Trophoblast cell (in vitro differentiated cells and primary cell): ENCODE measurements at regions not wholly inside any gene's neighbourhood (a gene's known extent, or its start where the extent isn't known, plus 50 kb on each side); places are given as distances from the start of the nearest gene placed in this dataset.
A peak's percentile ranks its signal among the peaks of the same experiment; 100 is the strongest.

Experiments used
- DNase-seq, 2 donors: peaks; one replicate each; pipeline ENCODE4 v3.0.0-alpha.2; 2016
- H2AFZ ChIP-seq: 2 replicates; pipeline ENCODE4 v1.6.1; 2013; ENCODE audit warnings: low read length, moderate library complexity, mild to moderate bottlenecking; ENCODE audit not compliant: insufficient read depth, poor library complexity
- H2AK5ac ChIP-seq: 2 replicates; pipeline ENCODE4 v1.6.1; 2013; ENCODE audit warnings: mild to moderate bottlenecking, low read length
- H2BK120ac ChIP-seq: 2 replicates; pipeline ENCODE4 v1.6.1; 2013; ENCODE audit warnings: low read length, mild to moderate bottlenecking, moderate library complexity; ENCODE audit not compliant: insufficient read depth, poor library complexity
- H2BK12ac ChIP-seq: 2 replicates; pipeline ENCODE4 v1.6.1; 2013; ENCODE audit warnings: mild to moderate bottlenecking, low read length, moderate library complexity
- H2BK5ac ChIP-seq: 2 replicates; pipeline ENCODE4 v1.6.1; 2013; ENCODE audit warnings: low read length, low read depth, moderate library complexity, mild to moderate bottlenecking; ENCODE audit not compliant: poor library complexity
- H3K14ac ChIP-seq: 2 replicates; pipeline ENCODE4 v1.6.1; 2013; ENCODE audit warnings: mild to moderate bottlenecking, low read length
- H3K18ac ChIP-seq: 2 replicates; pipeline ENCODE4 v1.6.1; 2013; ENCODE audit warnings: mild to moderate bottlenecking, low read length
- H3K23ac ChIP-seq: 2 replicates; pipeline ENCODE4 v1.6.1; 2013; ENCODE audit warnings: low read length
- H3K27ac ChIP-seq: 2 replicates; pipeline ENCODE4 v1.5.1; 2013; ENCODE audit warnings: low read depth, mild to moderate bottlenecking, inconsistent platforms, low read length, moderate library complexity
- H3K27me3 ChIP-seq: 2 replicates; pipeline ENCODE4 v1.6.1; 2013; ENCODE audit warnings: inconsistent platforms, mild to moderate bottlenecking, low read length, moderate library complexity; ENCODE audit not compliant: insufficient read depth
- H3K36me3 ChIP-seq, 2 experiments: 1 replicate in 1 of 2; 2 replicates in 1 of 2; pipeline ENCODE4 v1.6.1; 2013; ENCODE audit warnings: low read length in 2 of 2, mild to moderate bottlenecking in 2 of 2, moderate library complexity in 1 of 2; ENCODE audit not compliant: insufficient read depth in 2 of 2, control insufficient read depth in 1 of 2
- H3K4ac ChIP-seq: 2 replicates; pipeline ENCODE4 v1.6.1; 2013; ENCODE audit warnings: low read depth, mild to moderate bottlenecking, low read length, moderate library complexity
- H3K4me1 ChIP-seq, 2 experiments: 1 replicate in 1 of 2; 2 replicates in 1 of 2; pipeline ENCODE4 v1.6.1; 2013; ENCODE audit warnings: low read length in 2 of 2, mild to moderate bottlenecking in 2 of 2, moderate library complexity in 1 of 2; ENCODE audit not compliant: insufficient read depth in 2 of 2, control insufficient read depth in 1 of 2
- H3K4me2 ChIP-seq: 2 replicates; pipeline ENCODE4 v1.6.1; 2013; ENCODE audit warnings: inconsistent platforms, mild to moderate bottlenecking, low read length, moderate library complexity
- H3K4me3 ChIP-seq: 2 replicates; pipeline ENCODE4 v1.5.1; 2013; ENCODE audit warnings: mild to moderate bottlenecking, low read depth, low read length, inconsistent platforms
- H3K79me1 ChIP-seq: one replicate; pipeline ENCODE4 v1.6.1; 2013; ENCODE audit warnings: low read length
- H3K79me2 ChIP-seq: 2 replicates; pipeline ENCODE4 v1.6.1; 2013; ENCODE audit warnings: low read length, mild to moderate bottlenecking; ENCODE audit not compliant: control insufficient read depth, insufficient read depth, poor library complexity
- H3K9ac ChIP-seq: 2 replicates; pipeline ENCODE4 v1.6.1; 2013; ENCODE audit warnings: mild to moderate bottlenecking, low read length
- H3K9me3 ChIP-seq: 2 replicates; pipeline ENCODE4 v1.6.1; 2013; ENCODE audit warnings: low read depth, mild to moderate bottlenecking, control low read depth, inconsistent platforms, low read length; ENCODE audit not compliant: insufficient read depth
- H4K12ac ChIP-seq: 2 replicates; pipeline ENCODE4 v1.6.1; 2013; ENCODE audit warnings: low read depth, mild to moderate bottlenecking, low read length, moderate library complexity
- H4K8ac ChIP-seq: 2 replicates; pipeline ENCODE4 v1.6.1; 2013; ENCODE audit warnings: low read depth, mild to moderate bottlenecking, low read length, moderate library complexity
- H4K91ac ChIP-seq: one replicate; pipeline ENCODE4 v1.6.1; 2013; ENCODE audit warnings: low read depth, mild to moderate bottlenecking, low read length, moderate library complexity
- WGBS: extraction: QIAGEN DNeasy Blood & Tissue Kit; methylation state at CpG from one replicate; pipeline ENCODE4 v1.1.7; 2013; ENCODE audit warnings: missing lambda C conversion rate; ENCODE audit not compliant: insufficient read length, insufficient coverage; ENCODE audit errors: extremely low coverage; 5-methylcytosine and 5-hydroxymethylcytosine counted together

DNA sequence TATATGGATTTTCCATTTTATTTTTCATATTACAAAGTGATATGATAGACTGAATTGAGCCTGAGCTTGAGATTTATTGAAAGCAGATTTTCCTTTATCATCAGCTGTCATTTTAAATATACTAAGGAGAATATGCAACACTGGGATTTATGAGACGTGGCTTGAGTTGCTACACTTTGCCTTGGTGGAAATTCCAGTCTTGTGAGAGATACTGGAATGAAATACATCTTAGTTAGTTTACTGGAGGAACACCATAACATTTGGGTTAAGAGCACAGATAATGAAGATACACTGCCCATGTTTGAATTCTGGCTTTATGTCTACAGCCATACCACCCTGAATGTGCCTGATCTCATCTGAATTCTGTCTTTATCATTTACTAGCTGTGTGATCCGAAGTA, 86.5 kb upstream of the IFNGR1 start:
- no peak overlapping the region for H2BK5ac ChIP-seq
- H4K8ac ChIP-seq: no peak overlapping the region
- H3K79me2 ChIP-seq: no peaks in the 10 kb centered on the region
- H3K14ac ChIP-seq: no peak overlapping the region
- no peak overlapping the region for H2AFZ ChIP-seq
- peaks cover 3 to 4% of the 10 kb centered on the region in 2 experiments for H3K4me1 ChIP-seq
- H3K4ac ChIP-seq: no peak overlapping the region
- H3K9ac ChIP-seq: no peak overlapping the region
- H2BK120ac ChIP-seq: no peak overlapping the region
- H3K79me1 ChIP-seq: no peaks in the 10 kb centered on the region
- no peaks in the 10 kb centered on the region for H3K9me3 ChIP-seq
- no peak overlapping the region for H2BK12ac ChIP-seq
- no peaks in the 10 kb centered on the region for H3K36me3 ChIP-seq
- WGBS: no CpG with 5 or more reads among the region's 2 CpGs
- no peak overlapping the region for H3K18ac ChIP-seq
- H3K23ac ChIP-seq: no peak overlapping the region
- H4K12ac ChIP-seq: no peak overlapping the region
- no peak overlapping the region for H2AK5ac ChIP-seq
- no peak overlapping the region for H4K91ac ChIP-seq
- H3K27ac ChIP-seq: no peak overlapping the region
- DNase-seq: no peak
- H3K4me2 ChIP-seq: no peak overlapping the region
- H3K4me3 ChIP-seq: no peak overlapping the region
- H3K27me3 ChIP-seq: no peaks in the 10 kb centered on the region

DNA sequence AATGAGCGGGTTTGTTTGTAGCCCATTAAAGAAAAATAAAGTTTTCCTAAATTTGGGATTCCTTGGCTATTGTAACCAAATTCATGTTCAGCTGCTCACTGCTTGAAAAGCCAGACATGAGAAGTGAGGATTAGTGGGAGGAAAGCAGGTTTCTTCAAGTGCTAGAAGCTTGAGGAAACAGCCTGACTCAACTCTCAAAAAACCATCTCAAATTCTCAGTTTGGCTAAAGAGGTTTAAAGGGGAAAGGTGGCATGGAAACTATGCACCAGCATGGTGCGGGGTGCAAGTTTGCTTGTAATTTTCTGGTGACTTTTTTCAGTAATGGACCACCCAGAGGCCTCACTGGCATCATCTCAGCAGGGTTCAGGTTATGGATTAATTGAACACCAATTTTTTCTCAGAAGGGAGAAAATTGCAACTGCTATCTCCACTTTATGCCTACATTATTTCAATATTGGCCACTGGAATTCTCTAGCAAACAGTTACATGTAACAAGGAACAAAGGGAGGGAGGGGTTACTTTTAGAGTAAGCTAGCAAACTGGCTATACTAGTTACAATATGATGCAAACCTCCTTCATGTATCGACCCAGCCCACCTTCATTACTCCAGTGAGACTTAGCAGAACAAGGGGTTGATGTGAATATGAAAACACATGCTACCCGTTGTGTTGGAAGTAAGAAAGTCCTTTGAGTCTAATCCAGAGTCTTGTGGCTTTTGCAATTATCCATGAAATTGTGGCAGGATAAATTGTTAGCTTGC, 85.0 kb upstream of the IFNGR1 start:
- Histone ChIP-seq H2BK120ac (no peak overlapping the region), H3K27ac (no peak overlapping the region), H3K18ac (no peak overlapping the region), H3K4me1 (peaks cover under 1 to 4% of the 10 kb centered on the region in 2 experiments), H3K4ac (no peak overlapping the region), H2AK5ac (no peak overlapping the region), H4K12ac (no peak overlapping the region), H2AFZ (no peak overlapping the region), H3K36me3 (no peaks in the 10 kb centered on the region), H3K27me3 (no peaks in the 10 kb centered on the region), H3K79me2 (no peaks in the 10 kb centered on the region), H3K9ac (no peak overlapping the region), H3K79me1 (no peaks in the 10 kb centered on the region), H4K8ac (no peak overlapping the region), H3K23ac (no peak overlapping the region), H2BK5ac (no peak overlapping the region), H4K91ac (no peak overlapping the region), H3K4me3 (no peak overlapping the region), H3K4me2 (no peak overlapping the region), H2BK12ac (no peak overlapping the region), H3K9me3 (no peaks in the 10 kb centered on the region), H3K14ac (no peak overlapping the region)
- peak in 1 of 2 donors; percentile 4 for DNase-seq
- WGBS: no CpG with 5 or more reads among the region's 4 CpGs

DNA sequence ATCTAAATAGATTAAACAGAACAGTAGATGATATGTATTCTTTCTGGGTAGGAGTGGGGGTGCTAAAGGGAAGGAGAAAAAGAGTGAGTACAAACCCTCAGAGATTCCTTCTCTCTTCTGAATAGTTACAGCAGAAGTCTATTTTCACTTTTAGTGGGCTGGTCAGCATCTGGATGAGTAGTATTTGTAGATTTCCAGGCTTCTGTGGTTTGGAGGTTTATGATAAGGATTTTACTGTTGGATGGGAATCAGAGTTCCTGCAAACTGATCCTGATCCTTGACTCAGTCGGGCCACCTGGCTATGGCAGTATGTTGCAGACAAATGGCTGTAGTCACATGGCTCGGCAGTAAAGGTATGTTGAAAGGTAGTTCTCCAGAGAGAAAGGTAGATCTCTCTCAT, 84.3 kb upstream of the IFNGR1 start:
- Histone ChIP-seq H2AFZ (no peak overlapping the region), H3K27ac (no peak overlapping the region), H3K23ac (no peak overlapping the region), H3K4me1 (peaks cover 0 to 4% of the 10 kb centered on the region in 2 experiments), H2BK5ac (no peak overlapping the region), H3K4ac (no peak overlapping the region), H4K8ac (no peak overlapping the region), H3K9ac (no peak overlapping the region), H4K12ac (no peak overlapping the region), H3K36me3 (no peaks in the 10 kb centered on the region), H3K18ac (no peak overlapping the region), H4K91ac (no peak overlapping the region), H3K4me3 (no peak overlapping the region), H2BK120ac (no peak overlapping the region), H3K4me2 (no peak overlapping the region), H2AK5ac (no peak overlapping the region), H3K27me3 (no peaks in the 10 kb centered on the region), H3K9me3 (no peaks in the 10 kb centered on the region), H3K14ac (no peak overlapping the region), H3K79me1 (no peaks in the 10 kb centered on the region), H2BK12ac (no peak overlapping the region), H3K79me2 (no peaks in the 10 kb centered on the region)
- no CpG with 5 or more reads among the region's 2 CpGs for WGBS
- no peak for DNase-seq

DNA sequence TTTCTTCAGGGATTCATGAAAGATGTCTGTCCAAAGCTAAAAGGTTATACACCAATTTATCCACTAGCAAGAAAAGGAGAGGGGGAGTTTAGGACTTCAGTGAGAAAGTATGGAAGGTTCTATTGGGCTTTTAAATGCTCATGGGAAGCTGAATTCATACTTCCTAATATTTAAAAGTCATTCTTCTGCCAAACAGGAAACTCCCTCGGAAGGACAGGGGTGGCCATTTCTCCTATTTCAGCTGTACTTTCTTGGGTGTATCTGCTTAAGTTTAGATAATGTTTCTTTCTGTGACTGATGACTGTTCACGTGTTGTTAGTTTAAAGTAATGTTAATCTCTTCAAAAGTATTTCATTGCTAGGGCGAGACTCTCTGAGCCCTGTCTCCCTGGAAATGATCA, 80.5 kb upstream of the IFNGR1 start:
- Histone ChIP-seq H4K91ac (no peak overlapping the region), H2AFZ (no peak overlapping the region)

More for the DNA sequence above, 80.5 kb upstream of the IFNGR1 start:
- H3K27ac ChIP-seq: no peak overlapping the region
- H3K36me3 ChIP-seq: no peaks in the 10 kb centered on the region
- H3K9ac ChIP-seq: no peak overlapping the region
- no peak overlapping the region for H3K4me3 ChIP-seq
- no peak overlapping the region for H3K23ac ChIP-seq
- no peak overlapping the region for H3K4ac ChIP-seq
- no peak overlapping the region for H3K14ac ChIP-seq
- no peak overlapping the region for H3K18ac ChIP-seq
- no peak overlapping the region for H4K8ac ChIP-seq
- no peaks in the 10 kb centered on the region for H3K79me1 ChIP-seq
- H2BK5ac ChIP-seq: no peak overlapping the region
- no CpG with 5 or more reads among the region's 3 CpGs for WGBS
- H3K9me3 ChIP-seq: no peaks in the 10 kb centered on the region
- H3K27me3 ChIP-seq: no peaks in the 10 kb centered on the region
- peaks cover 0 to 4% of the 10 kb centered on the region in 2 experiments for H3K4me1 ChIP-seq
- H3K79me2 ChIP-seq: no peaks in the 10 kb centered on the region
- H4K12ac ChIP-seq: no peak overlapping the region
- H2AK5ac ChIP-seq: no peak overlapping the region
- no peak overlapping the region for H2BK12ac ChIP-seq
- no peak overlapping the region for H2BK120ac ChIP-seq
- DNase-seq: no peak
- H3K4me2 ChIP-seq: no peak overlapping the region
